ENCODE measurements at regions not wholly inside any gene's neighbourhood (a gene's known extent, or its start where the extent isn't known, plus 50 kb on each side); places are given as distances from the start of the nearest gene placed in this dataset.

- DNase-seq = no peak
Measured at GRCh38 chr11:29025001-29025400, 916.8 kb downstream of the METTL15 start.

- no peak for DNase-seq
Measured at GRCh38 chr11:29024386-29024785, 916.2 kb downstream of the METTL15 start.

GRCh38 chr11:29023761-29024160, 915.6 kb downstream of the METTL15 start:
- DNase-seq = no peak

GRCh38 chr11:29022676-29023075, 914.5 kb downstream of the METTL15 start:
- no peak for DNase-seq

GRCh38 chr11:29019960-29020683, 911.9 kb downstream of the METTL15 start:
- no peak for DNase-seq

- no peak for DNase-seq
Measured at GRCh38 chr11:29018631-29019030, 910.4 kb downstream of the METTL15 start.

GRCh38 chr11:29017941-29018340, 909.8 kb downstream of the METTL15 start:
- DNase-seq = no peak

- DNase-seq = no peak
Measured at GRCh38 chr11:29012507-29012906, 904.3 kb downstream of the METTL15 start.

- DNase-seq = no peak
Measured at GRCh38 chr11:29009426-29009825, 901.2 kb downstream of the METTL15 start.

GRCh38 chr11:29008481-29008880, 900.3 kb downstream of the METTL15 start:
- DNase-seq = no peak

- DNase-seq = no peak
Measured at GRCh38 chr11:29006668-29007067, 898.5 kb downstream of the METTL15 start.

- DNase-seq = no peak
Measured at GRCh38 chr11:29005401-29005980, 897.3 kb downstream of the METTL15 start.

- no peak for DNase-seq
Measured at GRCh38 chr11:29002816-29003215, 894.6 kb downstream of the METTL15 start.

GRCh38 chr11:28999620-29000019, 891.4 kb downstream of the METTL15 start:
- no peak for DNase-seq

GRCh38 chr11:28992996-28993395, 884.8 kb downstream of the METTL15 start:
- no peak for DNase-seq

- DNase-seq = no peak
Measured at GRCh38 chr11:28984231-28984630, 876.0 kb downstream of the METTL15 start.

GRCh38 chr11:28983780-28984179, 875.6 kb downstream of the METTL15 start:
- DNase-seq = peak; percentile 5

GRCh38 chr11:28981381-28981780, 873.2 kb downstream of the METTL15 start:
- no peak for DNase-seq

GRCh38 chr11:28976801-28977145, 868.6 kb downstream of the METTL15 start:
- DNase-seq = no peak

- no peak for DNase-seq
Measured at GRCh38 chr11:28976012-28976800, 868.0 kb downstream of the METTL15 start.

GRCh38 chr11:28969832-28970231, 861.6 kb downstream of the METTL15 start:
- no peak for DNase-seq

GRCh38 chr11:28966951-28967350, 858.8 kb downstream of the METTL15 start:
- no peak for DNase-seq

GRCh38 chr11:28965819-28966218, 857.6 kb downstream of the METTL15 start:
- DNase-seq = no peak

GRCh38 chr11:28964811-28965210, 856.6 kb downstream of the METTL15 start:
- DNase-seq = no peak
